GM23338 (cell line): ENCODE measurements at regions not wholly inside any gene's neighbourhood (a gene's known extent, or its start where the extent isn't known, plus 50 kb on each side); places are given as distances from the start of the nearest gene placed in this dataset.

Source experiments
- ATAC-seq: fragments of 200-7000 bp; cut with Tn5 transposase; 3 replicates; pipeline ENCODE4 v1.9.1; 2020
- DNase-seq: peaks from one replicate; pipeline ENCODE4 v3.0.0-alpha.2; 2015; ENCODE audit warnings: low spot score
- H2AFZ ChIP-seq: fragments of 200-600 bp; sonication (generic); 2 replicates; pipeline ENCODE4 v1.8.0; 2016; ENCODE audit warnings: antibody characterized with exemption, mild to moderate bottlenecking, moderate library complexity
- H3F3A ChIP-seq: fragments of 200-600 bp; sonication (generic); replicated peaks from 2 replicates; pipeline ENCODE4 v1.8.0; 2017; ENCODE audit warnings: antibody characterized with exemption, mixed run types, low read depth
- H3K27ac ChIP-seq: fragments of 200-600 bp; sonication (generic); 2 replicates; pipeline ENCODE4 v1.6.1; 2016; ENCODE audit warnings: low read depth
- H3K27me3 ChIP-seq: fragments of 200-600 bp; sonication (generic); 2 replicates; pipeline ENCODE4 v1.8.0; 2016; ENCODE audit warnings: mild to moderate bottlenecking, mixed run types, moderate library complexity; ENCODE audit not compliant: insufficient read depth
- H3K36me3 ChIP-seq: fragments of 200-600 bp; sonication (generic); 2 replicates; pipeline ENCODE4 v1.8.0; 2016; ENCODE audit warnings: mild to moderate bottlenecking; ENCODE audit not compliant: insufficient read depth
- H3K4me1 ChIP-seq: fragments of 200-600 bp; sonication (generic); 2 replicates; pipeline ENCODE4 v1.8.0; 2016; ENCODE audit warnings: mild to moderate bottlenecking, moderate library complexity; ENCODE audit not compliant: insufficient read depth
- H3K4me2 ChIP-seq: fragments of 200-600 bp; sonication (generic); 2 replicates; pipeline ENCODE4 v1.7.1; 2017; ENCODE audit warnings: mixed run types
- H3K4me3 ChIP-seq: fragments of 200-600 bp; sonication (generic); 2 replicates; pipeline ENCODE4 v1.6.1; 2016; ENCODE audit warnings: mixed run types
- H3K79me2 ChIP-seq: fragments of 200-600 bp; sonication (generic); replicated peaks from 2 replicates; pipeline ENCODE4 v1.8.0; 2017; ENCODE audit warnings: mild to moderate bottlenecking; ENCODE audit not compliant: insufficient read depth
- H3K9me2 ChIP-seq: fragments of 200-600 bp; sonication (generic); 2 replicates; pipeline ENCODE4 v1.8.0; 2017; ENCODE audit not compliant: insufficient read depth
- H4K20me1 ChIP-seq: fragments of 200-600 bp; sonication (generic); replicated peaks from 2 replicates; pipeline ENCODE4 v1.8.0; 2017; ENCODE audit warnings: mild to moderate bottlenecking; ENCODE audit not compliant: insufficient read depth
- H3K27ac Mint-ChIP-seq: 2 replicates; pipeline ENCODE4 v1.8.0; 2020; ENCODE audit warnings: inconsistent platforms, mild to moderate bottlenecking, moderate library complexity, mixed read lengths
- H3K27me3 Mint-ChIP-seq: 3 replicates; pipeline ENCODE4 v1.8.0; 2022; ENCODE audit warnings: low read depth, mild to moderate bottlenecking, moderate library complexity, mixed read lengths, inconsistent platforms; ENCODE audit not compliant: insufficient read depth, poor library complexity
- H3K36me3 Mint-ChIP-seq: 3 replicates; pipeline ENCODE4 v1.8.0; 2021; ENCODE audit warnings: low read depth, mild to moderate bottlenecking, inconsistent platforms, moderate library complexity, mixed read lengths
- H3K4me1 Mint-ChIP-seq: 3 replicates; pipeline ENCODE4 v1.8.0; 2020; ENCODE audit warnings: mild to moderate bottlenecking, inconsistent platforms, mixed read lengths
- H3K4me3 Mint-ChIP-seq: 3 replicates; pipeline ENCODE4 v1.8.0; 2021; ENCODE audit warnings: moderate library complexity, mild to moderate bottlenecking, inconsistent platforms, mixed read lengths
- H3K9me3 Mint-ChIP-seq: 3 replicates; pipeline ENCODE4 v1.8.0; 2020; ENCODE audit warnings: moderate library complexity, mild to moderate bottlenecking, inconsistent platforms, mixed read lengths
- CREB1 ChIP-seq: fragments of 250-450 bp; sonication (Bioruptor Pico); IDR thresholded peaks from 2 replicates; pipeline ENCODE4 v1.5.0; 2020; ENCODE audit warnings: low read depth, mild to moderate bottlenecking, moderate library complexity
- EZH2 ChIP-seq: fragments of 200-600 bp; sonication (generic); IDR thresholded peaks from one replicate; pipeline ENCODE4 v1.8.0; 2017; ENCODE audit warnings: antibody characterized with exemption, mild to moderate bottlenecking, low read depth; ENCODE audit not compliant: unreplicated experiment
- EZH2phosphoT487 ChIP-seq: fragments of 200-600 bp; sonication (generic); IDR thresholded peaks from one replicate; pipeline ENCODE4 v1.8.1; 2018; ENCODE audit warnings: antibody characterized with exemption; ENCODE audit not compliant: unreplicated experiment
- JUNB ChIP-seq: IDR thresholded peaks from one replicate; pipeline ENCODE4 v1.6.1; 2016; ENCODE audit warnings: antibody characterized with exemption; ENCODE audit not compliant: unreplicated experiment
- NANOG ChIP-seq: IDR thresholded peaks from 2 replicates; pipeline ENCODE4 v1.6.1; 2016; ENCODE audit warnings: antibody characterized with exemption, borderline replicate concordance
- POLR2AphosphoS5 ChIP-seq: IDR thresholded peaks from 2 replicates; pipeline ENCODE4 v1.6.1; 2016; ENCODE audit warnings: antibody characterized with exemption, low read depth
- STAT1 ChIP-seq: IDR thresholded peaks from one replicate; pipeline ENCODE4 v1.6.1; 2016; ENCODE audit warnings: antibody characterized with exemption; ENCODE audit not compliant: unreplicated experiment
- ZNF114 ChIP-seq: fragments of 250-450 bp; sonication (Bioruptor Pico); IDR thresholded peaks from 2 replicates; pipeline ENCODE4 v1.5.0; 2020; ENCODE audit warnings: mild to moderate bottlenecking, moderate library complexity
- ZNF331 ChIP-seq: fragments of 250-450 bp; sonication (Bioruptor Pico); IDR thresholded peaks from 2 replicates; pipeline ENCODE4 v1.5.0; 2020; ENCODE audit warnings: low read depth, mild to moderate bottlenecking, moderate library complexity
- TF ChIP-seq, protein P1 (sequence below): fragments of 250-450 bp; sonication (Bioruptor Pico); IDR thresholded peaks from 2 replicates; pipeline ENCODE4 v1.5.0; 2020; ENCODE audit warnings: mild to moderate bottlenecking, moderate library complexity
- TF ChIP-seq, protein P2 (sequence below): IDR thresholded peaks from 2 replicates; pipeline ENCODE4 v1.6.1; 2016; ENCODE audit warnings: antibody characterized with exemption
- TF ChIP-seq, protein P3 (sequence below), 2 experiments: fragments of 200-600 bp in 1 of 2; sonication (generic) in 1 of 2; conservative IDR thresholded peaks; 2 replicates each; pipeline versions ENCODE4 v1.5.1 to v1.6.1; 2016 to 2017; ENCODE audit warnings: antibody characterized with exemption in 2 of 2, low read depth in 2 of 2, mild to moderate bottlenecking in 2 of 2, moderate library complexity in 1 of 2
- TF ChIP-seq, protein P4 (sequence below): IDR thresholded peaks from one replicate; pipeline ENCODE4 v1.6.1; 2018; ENCODE audit warnings: antibody characterized with exemption; ENCODE audit not compliant: unreplicated experiment

DNA sequence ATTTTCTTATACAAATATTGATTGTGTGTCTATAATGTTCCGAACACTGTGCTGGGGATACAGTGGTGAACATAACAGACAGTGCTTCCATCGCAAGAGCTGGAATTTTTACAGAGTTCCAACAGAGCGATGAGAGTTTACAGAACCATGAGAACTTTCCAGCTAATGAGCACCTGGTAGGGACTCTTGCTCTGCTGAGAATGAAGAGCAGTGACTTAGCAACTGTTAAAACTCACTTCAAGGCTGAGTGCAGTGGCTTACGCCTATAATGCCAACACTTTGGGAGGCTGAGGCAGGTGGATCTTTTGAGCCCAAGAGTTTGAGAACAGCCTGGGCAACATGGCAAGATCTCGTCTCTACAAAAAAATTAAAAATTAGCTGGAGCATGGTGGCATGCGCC, 113.8 kb upstream of the DIO2 start (continued):
- TF ChIP-seq, protein P1, sequence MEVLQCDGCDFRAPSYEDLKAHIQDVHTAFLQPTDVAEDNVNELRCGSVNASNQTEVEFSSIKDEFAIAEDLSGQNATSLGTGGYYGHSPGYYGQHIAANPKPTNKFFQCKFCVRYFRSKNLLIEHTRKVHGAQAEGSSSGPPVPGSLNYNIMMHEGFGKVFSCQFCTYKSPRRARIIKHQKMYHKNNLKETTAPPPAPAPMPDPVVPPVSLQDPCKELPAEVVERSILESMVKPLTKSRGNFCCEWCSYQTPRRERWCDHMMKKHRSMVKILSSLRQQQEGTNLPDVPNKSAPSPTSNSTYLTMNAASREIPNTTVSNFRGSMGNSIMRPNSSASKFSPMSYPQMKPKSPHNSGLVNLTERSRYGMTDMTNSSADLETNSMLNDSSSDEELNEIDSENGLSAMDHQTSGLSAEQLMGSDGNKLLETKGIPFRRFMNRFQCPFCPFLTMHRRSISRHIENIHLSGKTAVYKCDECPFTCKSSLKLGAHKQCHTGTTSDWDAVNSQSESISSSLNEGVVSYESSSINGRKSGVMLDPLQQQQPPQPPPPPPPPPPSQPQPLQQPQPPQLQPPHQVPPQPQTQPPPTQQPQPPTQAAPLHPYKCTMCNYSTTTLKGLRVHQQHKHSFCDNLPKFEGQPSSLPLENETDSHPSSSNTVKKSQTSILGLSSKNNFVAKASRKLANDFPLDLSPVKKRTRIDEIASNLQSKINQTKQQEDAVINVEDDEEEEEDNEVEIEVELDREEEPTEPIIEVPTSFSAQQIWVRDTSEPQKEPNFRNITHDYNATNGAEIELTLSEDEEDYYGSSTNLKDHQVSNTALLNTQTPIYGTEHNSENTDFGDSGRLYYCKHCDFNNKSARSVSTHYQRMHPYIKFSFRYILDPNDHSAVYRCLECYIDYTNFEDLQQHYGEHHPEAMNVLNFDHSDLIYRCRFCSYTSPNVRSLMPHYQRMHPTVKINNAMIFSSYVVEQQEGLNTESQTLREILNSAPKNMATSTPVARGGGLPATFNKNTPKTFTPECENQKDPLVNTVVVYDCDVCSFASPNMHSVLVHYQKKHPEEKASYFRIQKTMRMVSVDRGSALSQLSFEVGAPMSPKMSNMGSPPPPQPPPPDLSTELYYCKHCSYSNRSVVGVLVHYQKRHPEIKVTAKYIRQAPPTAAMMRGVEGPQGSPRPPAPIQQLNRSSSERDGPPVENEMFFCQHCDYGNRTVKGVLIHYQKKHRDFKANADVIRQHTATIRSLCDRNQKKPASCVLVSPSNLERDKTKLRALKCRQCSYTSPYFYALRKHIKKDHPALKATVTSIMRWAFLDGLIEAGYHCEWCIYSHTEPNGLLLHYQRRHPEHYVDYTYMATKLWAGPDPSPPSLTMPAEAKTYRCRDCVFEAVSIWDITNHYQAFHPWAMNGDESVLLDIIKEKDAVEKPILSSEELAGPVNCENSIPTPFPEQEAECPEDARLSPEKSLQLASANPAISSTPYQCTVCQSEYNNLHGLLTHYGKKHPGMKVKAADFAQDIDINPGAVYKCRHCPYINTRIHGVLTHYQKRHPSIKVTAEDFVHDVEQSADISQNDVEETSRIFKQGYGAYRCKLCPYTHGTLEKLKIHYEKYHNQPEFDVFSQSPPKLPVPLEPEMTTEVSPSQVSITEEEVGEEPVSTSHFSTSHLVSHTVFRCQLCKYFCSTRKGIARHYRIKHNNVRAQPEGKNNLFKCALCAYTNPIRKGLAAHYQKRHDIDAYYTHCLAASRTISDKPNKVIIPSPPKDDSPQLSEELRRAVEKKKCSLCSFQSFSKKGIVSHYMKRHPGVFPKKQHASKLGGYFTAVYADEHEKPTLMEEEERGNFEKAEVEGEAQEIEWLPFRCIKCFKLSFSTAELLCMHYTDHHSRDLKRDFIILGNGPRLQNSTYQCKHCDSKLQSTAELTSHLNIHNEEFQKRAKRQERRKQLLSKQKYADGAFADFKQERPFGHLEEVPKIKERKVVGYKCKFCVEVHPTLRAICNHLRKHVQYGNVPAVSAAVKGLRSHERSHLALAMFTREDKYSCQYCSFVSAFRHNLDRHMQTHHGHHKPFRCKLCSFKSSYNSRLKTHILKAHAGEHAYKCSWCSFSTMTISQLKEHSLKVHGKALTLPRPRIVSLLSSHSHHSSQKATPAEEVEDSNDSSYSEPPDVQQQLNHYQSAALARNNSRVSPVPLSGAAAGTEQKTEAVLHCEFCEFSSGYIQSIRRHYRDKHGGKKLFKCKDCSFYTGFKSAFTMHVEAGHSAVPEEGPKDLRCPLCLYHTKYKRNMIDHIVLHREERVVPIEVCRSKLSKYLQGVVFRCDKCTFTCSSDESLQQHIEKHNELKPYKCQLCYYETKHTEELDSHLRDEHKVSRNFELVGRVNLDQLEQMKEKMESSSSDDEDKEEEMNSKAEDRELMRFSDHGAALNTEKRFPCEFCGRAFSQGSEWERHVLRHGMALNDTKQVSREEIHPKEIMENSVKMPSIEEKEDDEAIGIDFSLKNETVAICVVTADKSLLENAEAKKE, result no peak
- TF ChIP-seq CREB1 (CRISPR knock-in tag), result no peak
- TF ChIP-seq ZNF114 (CRISPR knock-in tag), result no peak
- TF ChIP-seq POLR2AphosphoS5, result no peak
- TF ChIP-seq JUNB, result no peak

DNA sequence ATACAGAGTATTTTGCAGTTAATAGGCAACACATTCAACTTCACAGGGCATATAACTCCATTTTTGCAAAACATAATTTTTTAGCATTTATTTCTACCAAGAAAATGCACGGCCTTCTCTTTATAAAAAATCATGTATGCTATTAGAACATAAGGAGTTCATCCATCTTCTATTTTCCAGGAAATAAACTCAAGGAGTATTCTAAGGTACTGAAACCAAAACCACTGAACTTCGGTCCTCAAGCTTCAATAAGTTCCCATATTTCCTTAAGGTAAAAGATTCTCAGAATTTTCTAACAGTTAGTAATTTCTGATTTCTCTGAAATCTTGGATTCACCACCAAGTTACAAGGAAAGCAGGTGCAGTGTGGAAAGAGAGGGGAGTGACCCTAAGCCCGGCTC, 113.3 kb upstream of the DIO2 start:
- ATAC-seq (no peak), DNase-seq (no peak)
- Mint-ChIP-seq H3K36me3 (no peaks in the 10 kb centered on the region), H3K4me1 (no peaks in the 10 kb centered on the region), H3K27me3 (no peaks in the 10 kb centered on the region), H3K4me3 (no peak overlapping the region), H3K9me3 (peaks cover 4% of the 10 kb centered on the region; the same call in 2 of the 3 replicates), H3K27ac (no peak overlapping the region)
- Histone ChIP-seq H3K4me2 (no peak overlapping the region), H3K27me3 (no peaks in the 10 kb centered on the region), H3K79me2 (no peaks in the 10 kb centered on the region), H3K9me2 (no peaks in the 10 kb centered on the region), H3K36me3 (no peaks in the 10 kb centered on the region), H3F3A (no peaks in the 10 kb centered on the region), H4K20me1 (no peaks in the 10 kb centered on the region), H3K4me3 (no peak overlapping the region), H2AFZ (no peak overlapping the region), H3K4me1 (no peaks in the 10 kb centered on the region), H3K27ac (no peak overlapping the region)
- TF ChIP-seq, protein P2, sequence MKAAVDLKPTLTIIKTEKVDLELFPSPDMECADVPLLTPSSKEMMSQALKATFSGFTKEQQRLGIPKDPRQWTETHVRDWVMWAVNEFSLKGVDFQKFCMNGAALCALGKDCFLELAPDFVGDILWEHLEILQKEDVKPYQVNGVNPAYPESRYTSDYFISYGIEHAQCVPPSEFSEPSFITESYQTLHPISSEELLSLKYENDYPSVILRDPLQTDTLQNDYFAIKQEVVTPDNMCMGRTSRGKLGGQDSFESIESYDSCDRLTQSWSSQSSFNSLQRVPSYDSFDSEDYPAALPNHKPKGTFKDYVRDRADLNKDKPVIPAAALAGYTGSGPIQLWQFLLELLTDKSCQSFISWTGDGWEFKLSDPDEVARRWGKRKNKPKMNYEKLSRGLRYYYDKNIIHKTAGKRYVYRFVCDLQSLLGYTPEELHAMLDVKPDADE, result no peak
- TF ChIP-seq CREB1 (CRISPR knock-in tag) (no peak), EZH2phosphoT487 (no peak), POLR2AphosphoS5 (no peak), NANOG (no peak), ZNF114 (CRISPR knock-in tag) (no peak), STAT1 (no peak), ZNF331 (CRISPR knock-in tag) (no peak), JUNB (no peak), EZH2 (no peak)
- TF ChIP-seq, protein P3, sequence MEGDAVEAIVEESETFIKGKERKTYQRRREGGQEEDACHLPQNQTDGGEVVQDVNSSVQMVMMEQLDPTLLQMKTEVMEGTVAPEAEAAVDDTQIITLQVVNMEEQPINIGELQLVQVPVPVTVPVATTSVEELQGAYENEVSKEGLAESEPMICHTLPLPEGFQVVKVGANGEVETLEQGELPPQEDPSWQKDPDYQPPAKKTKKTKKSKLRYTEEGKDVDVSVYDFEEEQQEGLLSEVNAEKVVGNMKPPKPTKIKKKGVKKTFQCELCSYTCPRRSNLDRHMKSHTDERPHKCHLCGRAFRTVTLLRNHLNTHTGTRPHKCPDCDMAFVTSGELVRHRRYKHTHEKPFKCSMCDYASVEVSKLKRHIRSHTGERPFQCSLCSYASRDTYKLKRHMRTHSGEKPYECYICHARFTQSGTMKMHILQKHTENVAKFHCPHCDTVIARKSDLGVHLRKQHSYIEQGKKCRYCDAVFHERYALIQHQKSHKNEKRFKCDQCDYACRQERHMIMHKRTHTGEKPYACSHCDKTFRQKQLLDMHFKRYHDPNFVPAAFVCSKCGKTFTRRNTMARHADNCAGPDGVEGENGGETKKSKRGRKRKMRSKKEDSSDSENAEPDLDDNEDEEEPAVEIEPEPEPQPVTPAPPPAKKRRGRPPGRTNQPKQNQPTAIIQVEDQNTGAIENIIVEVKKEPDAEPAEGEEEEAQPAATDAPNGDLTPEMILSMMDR (conservative IDR thresholded peaks at IDR 0.05; ENCODE audit: low read depth in 2 of 2), result no peak
- TF ChIP-seq, protein P4, sequence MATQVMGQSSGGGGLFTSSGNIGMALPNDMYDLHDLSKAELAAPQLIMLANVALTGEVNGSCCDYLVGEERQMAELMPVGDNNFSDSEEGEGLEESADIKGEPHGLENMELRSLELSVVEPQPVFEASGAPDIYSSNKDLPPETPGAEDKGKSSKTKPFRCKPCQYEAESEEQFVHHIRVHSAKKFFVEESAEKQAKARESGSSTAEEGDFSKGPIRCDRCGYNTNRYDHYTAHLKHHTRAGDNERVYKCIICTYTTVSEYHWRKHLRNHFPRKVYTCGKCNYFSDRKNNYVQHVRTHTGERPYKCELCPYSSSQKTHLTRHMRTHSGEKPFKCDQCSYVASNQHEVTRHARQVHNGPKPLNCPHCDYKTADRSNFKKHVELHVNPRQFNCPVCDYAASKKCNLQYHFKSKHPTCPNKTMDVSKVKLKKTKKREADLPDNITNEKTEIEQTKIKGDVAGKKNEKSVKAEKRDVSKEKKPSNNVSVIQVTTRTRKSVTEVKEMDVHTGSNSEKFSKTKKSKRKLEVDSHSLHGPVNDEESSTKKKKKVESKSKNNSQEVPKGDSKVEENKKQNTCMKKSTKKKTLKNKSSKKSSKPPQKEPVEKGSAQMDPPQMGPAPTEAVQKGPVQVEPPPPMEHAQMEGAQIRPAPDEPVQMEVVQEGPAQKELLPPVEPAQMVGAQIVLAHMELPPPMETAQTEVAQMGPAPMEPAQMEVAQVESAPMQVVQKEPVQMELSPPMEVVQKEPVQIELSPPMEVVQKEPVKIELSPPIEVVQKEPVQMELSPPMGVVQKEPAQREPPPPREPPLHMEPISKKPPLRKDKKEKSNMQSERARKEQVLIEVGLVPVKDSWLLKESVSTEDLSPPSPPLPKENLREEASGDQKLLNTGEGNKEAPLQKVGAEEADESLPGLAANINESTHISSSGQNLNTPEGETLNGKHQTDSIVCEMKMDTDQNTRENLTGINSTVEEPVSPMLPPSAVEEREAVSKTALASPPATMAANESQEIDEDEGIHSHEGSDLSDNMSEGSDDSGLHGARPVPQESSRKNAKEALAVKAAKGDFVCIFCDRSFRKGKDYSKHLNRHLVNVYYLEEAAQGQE, result no peak
